ENCODE measurements at regions not wholly inside any gene's neighbourhood (a gene's known extent, or its start where the extent isn't known, plus 50 kb on each side); places are given as distances from the start of the nearest gene placed in this dataset.

DNA sequence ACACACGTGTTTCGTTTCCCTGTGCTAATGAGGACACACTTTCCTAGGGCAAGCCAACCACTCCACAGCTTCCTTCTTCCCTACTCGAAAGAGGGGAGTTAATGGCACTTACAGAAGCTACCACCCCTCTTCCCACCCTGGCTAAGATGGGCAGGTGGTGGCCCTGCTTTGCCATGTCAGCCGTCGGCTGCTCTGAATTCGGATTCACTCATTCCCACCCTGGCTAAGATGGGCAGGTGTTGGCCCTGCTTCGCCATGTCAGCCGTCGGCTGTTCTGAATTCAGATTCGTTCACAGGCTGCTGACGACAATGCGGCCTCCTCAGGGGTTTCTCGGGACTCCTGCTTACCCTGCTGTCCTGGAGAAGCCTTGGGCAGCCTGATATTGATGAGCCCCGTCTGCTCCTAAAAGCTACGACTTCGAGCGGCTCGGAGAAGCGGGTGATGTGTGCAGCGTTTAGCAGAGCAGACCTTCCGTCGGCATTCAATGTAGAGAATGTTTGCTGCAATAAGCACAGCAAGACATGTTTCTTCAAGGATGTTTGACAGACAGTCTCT is 56.2 kb upstream of the PPP2R2D start:
- no peak for DNase-seq

DNA sequence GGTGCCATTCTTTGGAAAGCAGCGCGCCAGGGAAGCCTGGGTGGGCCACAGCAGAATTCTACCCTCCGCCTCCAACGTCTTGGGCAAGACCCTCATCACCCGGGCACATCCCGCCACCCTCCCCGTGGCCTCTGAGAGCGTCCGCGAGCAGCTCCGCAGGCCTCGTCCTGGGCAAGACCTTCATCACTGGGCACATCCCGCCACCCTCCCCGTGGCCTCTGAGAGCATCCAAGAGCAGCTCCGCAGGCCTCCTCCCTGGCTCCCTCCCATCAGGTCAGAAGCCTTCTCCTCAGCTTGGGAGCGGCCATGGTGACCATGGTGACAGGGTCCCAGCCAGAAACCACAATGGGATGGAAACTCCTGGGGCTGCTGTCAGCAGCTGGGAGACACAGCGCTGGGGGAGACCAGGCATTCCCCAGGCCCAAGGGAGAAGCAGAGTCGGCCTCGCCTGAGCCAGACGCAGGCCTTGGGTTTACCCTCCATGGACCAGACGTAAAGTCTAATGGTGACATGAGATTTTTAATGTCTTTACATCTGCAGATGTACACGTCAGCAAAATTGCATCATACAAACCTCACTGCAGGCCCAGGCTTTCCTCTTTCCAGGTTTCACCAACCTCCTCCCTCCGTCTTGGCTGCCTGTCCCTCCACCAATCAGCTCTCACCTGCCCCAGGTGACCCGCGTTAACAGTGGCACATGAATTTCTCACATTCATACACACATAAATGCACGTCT is 55.1 kb upstream of the PPP2R2D start:
- DNase-seq, result no peak

DNA sequence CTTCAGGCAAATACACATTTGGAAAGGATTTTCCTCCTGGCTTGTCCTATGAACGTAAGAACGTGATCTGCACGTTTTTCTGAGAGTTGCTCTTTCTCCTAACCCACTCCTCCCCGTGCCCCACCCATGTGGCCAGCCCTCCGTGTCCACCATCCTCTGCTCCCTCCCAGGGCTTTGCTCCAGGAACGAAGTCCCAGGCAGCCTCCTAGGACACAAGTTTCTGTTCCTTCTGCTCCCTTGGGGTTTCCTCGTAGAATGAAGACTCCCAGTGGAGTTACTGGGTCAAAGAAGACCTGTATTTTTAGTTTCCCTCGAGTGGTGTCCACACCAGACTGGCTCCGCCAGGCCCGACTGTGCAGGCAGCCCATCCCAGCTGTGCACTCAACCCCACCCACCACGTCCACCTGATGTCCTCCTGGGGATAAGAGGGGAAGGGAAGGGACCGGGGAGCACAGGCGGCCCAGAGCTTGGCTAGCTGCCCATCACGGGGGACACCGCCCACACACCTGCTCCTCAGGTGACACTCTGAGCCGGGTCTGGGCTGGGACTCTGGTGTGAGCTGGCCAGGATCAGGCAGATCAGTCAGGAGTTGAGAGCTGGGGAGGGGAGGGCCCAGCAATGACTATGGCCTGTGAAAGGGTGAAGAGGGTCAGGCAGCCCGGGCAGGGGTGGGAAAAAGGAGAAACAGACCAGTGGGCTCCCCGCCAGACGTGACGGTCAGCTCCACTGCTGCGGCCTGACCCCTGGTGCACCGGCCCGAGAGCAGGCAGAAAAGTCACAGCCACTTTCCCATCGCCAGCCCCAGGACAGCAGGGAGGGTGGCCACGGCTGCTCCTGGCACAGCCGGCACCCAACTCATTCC is 54.3 kb upstream of the PPP2R2D start:
- DNase-seq, result no peak

DNA sequence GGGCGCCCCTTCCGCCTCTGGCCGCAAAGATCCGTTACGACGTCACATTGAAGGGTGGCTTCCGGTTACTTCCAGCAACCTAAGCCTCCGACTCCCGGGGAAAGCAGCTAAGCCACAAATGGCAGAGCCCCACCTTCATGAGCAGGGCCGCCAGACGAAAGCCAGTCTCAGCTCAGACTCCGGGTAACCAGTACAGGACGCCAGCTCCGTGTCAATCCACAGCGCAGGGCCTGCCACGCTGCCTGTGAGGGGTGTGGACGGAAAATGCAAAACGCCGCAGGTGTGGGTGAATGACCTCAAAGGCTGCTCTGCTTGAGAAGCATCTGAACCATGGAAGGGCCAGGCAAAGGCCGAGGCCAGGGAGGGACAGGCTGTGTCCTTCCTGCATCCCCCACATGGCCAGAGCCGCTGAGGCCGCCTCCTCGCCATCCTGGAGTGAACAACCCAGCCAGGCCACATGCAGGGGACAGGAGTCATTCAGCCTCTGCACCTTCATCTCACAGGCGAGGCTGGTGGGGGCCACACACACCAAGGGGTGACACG is 53.5 kb upstream of the PPP2R2D start:
- no peak for DNase-seq

DNA sequence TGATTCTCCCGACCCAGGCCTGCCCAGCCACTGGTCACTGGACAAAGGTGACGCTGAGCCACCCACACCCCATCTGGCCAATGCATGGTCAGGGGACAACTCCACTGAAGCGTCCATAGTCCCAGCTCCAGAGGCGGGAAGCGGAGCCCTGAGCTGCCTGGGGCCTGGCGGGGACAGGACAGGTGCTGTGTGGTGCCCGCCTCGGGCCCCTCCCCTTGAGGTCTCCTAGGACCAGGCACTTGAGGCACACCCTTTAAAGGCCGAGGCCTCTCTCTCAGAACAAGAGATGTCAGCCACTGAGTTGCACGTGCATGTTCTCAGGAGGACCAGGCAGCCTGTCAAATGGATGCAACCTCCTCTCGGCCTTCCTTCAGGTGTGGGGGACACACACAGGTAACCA is 52.5 kb upstream of the PPP2R2D start:
- DNase-seq, result no peak

DNA sequence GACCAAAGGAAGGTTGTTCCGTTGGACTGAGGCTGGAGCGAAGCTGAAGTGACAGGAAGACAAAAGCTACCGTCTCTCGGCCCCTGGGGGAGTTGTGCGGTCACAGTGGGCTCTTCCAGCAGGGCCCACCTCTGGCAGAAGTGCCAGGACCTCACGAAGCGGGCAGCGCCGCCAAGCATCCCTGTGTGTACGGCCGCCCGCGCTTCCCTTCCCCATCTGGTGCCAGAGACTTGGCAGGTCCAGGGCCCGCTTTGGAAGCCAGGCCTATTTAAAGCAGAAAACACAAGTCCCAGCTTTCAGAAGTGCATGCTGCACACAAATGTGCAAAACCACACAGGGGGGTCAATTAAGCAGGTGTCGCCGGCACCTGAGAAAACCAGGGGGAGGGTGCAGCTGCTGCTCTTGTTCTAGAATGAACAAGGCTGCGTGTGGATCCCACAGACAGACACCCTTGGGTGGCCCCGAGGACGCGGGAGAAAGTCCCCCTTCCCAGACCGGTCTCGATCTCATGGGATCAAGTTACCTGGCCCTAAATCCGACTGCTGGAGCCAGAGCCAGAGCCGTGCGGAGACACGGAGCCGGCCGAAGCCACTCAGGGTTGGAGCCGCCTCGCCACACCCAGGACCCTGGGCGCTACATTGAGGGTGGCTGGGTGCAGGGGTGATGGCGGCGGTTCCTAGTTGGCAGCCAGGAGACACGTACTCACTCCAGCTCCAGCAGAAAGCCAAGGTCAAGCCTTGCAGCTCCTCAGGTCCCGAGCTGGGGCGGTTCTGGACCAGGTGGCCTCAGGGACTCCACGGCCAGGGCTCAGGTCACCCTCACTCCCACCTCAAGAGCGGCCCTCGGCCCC is 51.8 kb upstream of the PPP2R2D start:
- DNase-seq, result no peak

DNA sequence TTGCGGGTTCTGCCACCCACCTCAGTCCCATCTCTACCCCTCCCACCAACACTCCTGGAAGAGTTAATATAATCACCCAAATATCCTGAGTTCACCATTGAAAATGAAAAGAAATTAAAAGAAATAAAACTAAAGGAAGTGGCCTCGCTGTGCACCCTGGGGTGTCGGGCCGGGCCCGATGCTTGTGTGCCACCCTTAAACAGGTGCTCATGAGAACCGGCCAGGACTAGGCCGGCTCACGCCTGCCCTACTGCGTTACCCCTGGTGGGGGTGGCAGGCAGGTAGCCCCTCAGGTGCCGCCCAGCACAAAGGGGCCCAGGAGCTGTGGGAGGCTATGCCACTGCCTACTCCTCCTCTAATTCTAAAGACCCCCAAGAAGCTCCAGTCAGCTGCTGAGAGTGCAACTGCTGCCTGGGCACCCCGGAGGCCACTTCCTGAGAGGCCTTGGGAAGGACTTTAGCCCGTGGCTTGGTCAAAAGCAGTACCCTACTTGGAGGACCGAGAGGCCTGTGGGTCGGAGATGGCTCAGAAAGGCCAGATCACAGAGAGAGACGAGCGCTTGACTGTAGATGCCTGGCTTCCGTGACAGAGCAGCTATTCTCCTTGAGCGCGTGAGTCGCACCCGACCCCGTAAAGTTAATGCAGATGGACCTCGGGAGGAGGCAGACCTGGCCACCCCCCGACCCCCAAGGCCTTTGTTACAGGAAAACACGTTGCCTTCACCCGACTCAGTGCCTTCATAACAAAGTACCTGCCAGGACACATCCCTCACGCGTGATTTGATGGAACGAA is 51.0 kb upstream of the PPP2R2D start:
- no peak for DNase-seq

DNA sequence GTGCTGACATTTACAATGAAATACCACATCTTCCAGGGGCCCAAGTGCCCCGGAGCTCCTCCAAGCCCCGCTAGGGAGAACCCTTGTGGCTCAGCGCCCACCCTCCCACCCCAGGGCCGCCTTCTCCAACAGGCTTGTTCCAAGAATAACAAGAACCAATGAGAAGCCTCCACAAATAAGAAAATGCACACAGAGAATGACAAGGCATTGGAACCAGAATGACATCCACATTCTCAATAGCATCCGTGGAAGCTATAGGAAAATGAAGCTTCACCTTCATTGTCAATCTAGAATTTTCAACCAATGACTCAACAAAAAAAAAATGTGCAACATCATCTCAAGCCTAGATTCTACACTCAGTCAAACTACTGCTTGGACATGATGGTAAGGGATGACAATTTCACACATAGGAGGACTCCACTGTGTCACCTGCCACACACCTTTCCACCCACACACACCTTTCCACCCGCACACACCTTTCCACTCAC is 50.4 kb upstream of the PPP2R2D start:
- no peak for DNase-seq
